ENCODE measurements at regions not wholly inside any gene's neighbourhood (a gene's known extent, or its start where the extent isn't known, plus 50 kb on each side); places are given as distances from the start of the nearest gene placed in this dataset.

GRCh38 chr2:58665154-58665553 lies 424.0 kb upstream of the FANCL start:
- DNase-seq (no peak), ATAC-seq (no peak)
- Histone ChIP-seq H3K4me3 (no peak overlapping the region), H3K9me3 (no peaks in the 10 kb centered on the region), H3K4me1 (no peaks in the 10 kb centered on the region), H3K27me3 (ENCODE audit: low read depth) (no peaks in the 10 kb centered on the region), H3K36me3 (no peaks in the 10 kb centered on the region), H3K27ac (no peak overlapping the region)
- no peak for TF ChIP-seq CTCF (IDR thresholded peaks at IDR 0.05)
- intact Hi-C loops (cut with DNase I): no loop called here

DNA sequence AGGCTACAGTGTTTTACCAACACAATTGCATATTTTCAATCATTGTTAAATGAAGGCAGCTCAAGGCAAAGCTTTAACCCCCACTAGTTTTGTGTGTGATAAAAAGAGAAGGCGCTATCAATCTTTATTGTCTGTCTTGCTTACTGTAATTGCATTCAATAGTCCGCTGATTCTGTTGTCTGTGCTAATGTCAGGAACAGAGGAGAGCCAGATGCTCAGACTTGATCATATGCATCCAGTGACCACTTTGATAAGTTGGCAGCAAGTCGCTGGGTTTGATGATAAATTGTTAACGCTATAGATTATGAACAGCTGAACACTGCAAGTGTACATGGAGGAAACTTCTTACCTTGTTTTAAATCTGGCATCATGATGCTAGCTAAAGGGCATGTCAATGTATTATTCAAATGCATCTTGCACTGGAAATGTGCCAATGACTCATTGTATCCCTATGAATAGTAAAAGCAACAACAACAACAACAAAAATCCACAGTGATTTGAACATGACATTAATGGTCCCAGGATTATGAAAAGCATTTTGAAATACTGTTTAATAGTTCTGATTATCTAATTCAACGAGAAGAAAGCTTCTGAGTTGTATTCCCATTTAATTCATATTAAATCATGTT lies 423.5 kb upstream of the FANCL start:
- Histone ChIP-seq H3K27ac (no peak overlapping the region), H3K9me3 (no peaks in the 10 kb centered on the region), H3K4me1 (no peaks in the 10 kb centered on the region), H3K4me3 (no peak overlapping the region), H3K27me3 (ENCODE audit: low read depth) (no peaks in the 10 kb centered on the region), H3K36me3 (no peaks in the 10 kb centered on the region)
- intact Hi-C loops (cut with DNase I): no loop called here
- TF ChIP-seq CTCF (IDR thresholded peaks at IDR 0.05): no peak
- ATAC-seq (no peak), DNase-seq (no peak)

GRCh38 chr2:58660046-58660445 lies 418.9 kb upstream of the FANCL start:
- Histone ChIP-seq H3K36me3 (no peaks in the 10 kb centered on the region), H3K27me3 (ENCODE audit: low read depth) (no peaks in the 10 kb centered on the region), H3K4me3 (no peak overlapping the region), H3K4me1 (no peaks in the 10 kb centered on the region), H3K9me3 (no peaks in the 10 kb centered on the region), H3K27ac (no peak overlapping the region)
- intact Hi-C loops (cut with DNase I): no loop called here
- TF ChIP-seq CTCF (IDR thresholded peaks at IDR 0.05): no peak
- DNase-seq (no peak), ATAC-seq (no peak)

DNA sequence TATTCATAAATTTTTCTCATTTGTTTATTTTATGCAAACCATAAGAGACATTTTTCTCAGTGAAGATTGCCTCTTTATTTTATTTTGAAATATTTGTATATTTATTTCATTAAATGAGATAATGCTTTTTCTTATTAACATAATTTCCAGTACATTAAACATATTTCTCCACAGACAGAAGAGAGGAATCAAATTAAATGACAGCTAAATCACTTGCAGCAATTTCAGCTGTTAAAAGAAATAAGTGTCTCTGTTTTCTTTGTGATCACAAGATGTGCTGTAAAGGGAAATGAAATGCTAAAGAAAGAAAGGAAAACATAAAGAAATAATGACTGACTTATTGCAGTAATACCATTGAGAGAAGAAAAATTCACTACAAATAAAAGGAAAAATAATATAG lies 414.0 kb upstream of the FANCL start:
- H3K27me3 ChIP-seq (ENCODE audit: low read depth): no peaks in the 10 kb centered on the region
- no peak for TF ChIP-seq CTCF (IDR thresholded peaks at IDR 0.05)

GRCh38 chr2:58651930-58652329 lies 410.8 kb upstream of the FANCL start:
- intact Hi-C loops (cut with DNase I): no loop called here
- ATAC-seq: no peak
- DNase-seq: no peak
- Histone ChIP-seq H3K27me3 (ENCODE audit: low read depth) (no peaks in the 10 kb centered on the region), H3K4me1 (no peaks in the 10 kb centered on the region), H3K27ac (no peak overlapping the region), H3K36me3 (no peaks in the 10 kb centered on the region), H3K4me3 (no peak overlapping the region), H3K9me3 (no peaks in the 10 kb centered on the region)
- TF ChIP-seq CTCF (IDR thresholded peaks at IDR 0.05): no peak

More for the DNA sequence above, 414.0 kb upstream of the FANCL start:
- H3K4me3 ChIP-seq: no peak overlapping the region
- no peaks in the 10 kb centered on the region for H3K9me3 ChIP-seq
- intact Hi-C loops (cut with DNase I): no loop called here
- no peaks in the 10 kb centered on the region for H3K36me3 ChIP-seq
- DNase-seq (no peak), ATAC-seq (no peak)
- H3K4me1 ChIP-seq: no peaks in the 10 kb centered on the region
- H3K27ac ChIP-seq: no peak overlapping the region
